HEK293 (cell line): ENCODE measurements at regions not wholly inside any gene's neighbourhood (a gene's known extent, or its start where the extent isn't known, plus 50 kb on each side); places are given as distances from the start of the nearest gene placed in this dataset.

ENCODE experiments used
- CTCF ChIA-PET: fragments of 350-600 bp; formaldehyde crosslinking; extraction: SDS; loops from one replicate; lab custom pipeline; 2021; ENCODE audit warnings: antibody characterized with exemption; lab: Yijun Ruan, JAX
- POLR2A ChIA-PET: fragments of 300-600 bp; formaldehyde crosslinking; extraction: SDS; loops from one replicate; lab custom pipeline; 2020; ENCODE audit warnings: antibody characterized with exemption, inconsistent platforms; lab: Yijun Ruan, JAX
- H3K27ac ChIP-seq: fragments of 200-500 bp; sonication (Bioruptor generic); 2 replicates; pipeline ENCODE4 v1.5.1; 2014; ENCODE audit warnings: low read depth, low read length, control low read depth, inconsistent platforms; ENCODE audit errors: extremely low read depth
- H3K36me3 ChIP-seq, 2 experiments: fragments of 200-500 bp in 1 of 2; sonication (Bioruptor generic) in 1 of 2; 1 replicate in 1 of 2; 2 replicates in 1 of 2; pipeline ENCODE4 v1.5.1; 2014 to 2017; ENCODE audit warnings: inconsistent platforms in 2 of 2, low read length in 2 of 2; ENCODE audit not compliant: control insufficient read depth in 2 of 2, insufficient read depth in 1 of 2
- H3K4me1 ChIP-seq: fragments of 200-500 bp; sonication (Bioruptor generic); 2 replicates; pipeline ENCODE4 v1.5.1; 2014; ENCODE audit warnings: mild to moderate bottlenecking, low read length, inconsistent platforms; ENCODE audit not compliant: control insufficient read depth, insufficient read depth
- H3K4me3 ChIP-seq: 2 replicates; pipeline ENCODE4 v1.5.1; 2011; ENCODE audit warnings: low read depth, mild to moderate bottlenecking, control low read depth, low read length, moderate library complexity
- H3K9me3 ChIP-seq: fragments of 200-500 bp; sonication (Bioruptor generic); 2 replicates; pipeline ENCODE4 v1.5.1; 2014; ENCODE audit warnings: low read depth, low read length, inconsistent platforms; ENCODE audit not compliant: control insufficient read depth, insufficient read depth
- BCL11B ChIP-seq: fragments of 450-650 bp; formaldehyde crosslinking; IDR thresholded peaks from 2 replicates; pipeline ENCODE4 v1.5.1; 2016; ENCODE audit warnings: low read depth, missing biosample characterization, missing genetic modification characterization
- CTCF ChIP-seq: fragments of 450-650 bp; formaldehyde crosslinking; IDR thresholded peaks from 2 replicates; pipeline ENCODE4 v1.5.1; 2016; ENCODE audit warnings: missing biosample characterization, missing genetic modification characterization
- GLI4 ChIP-seq: fragments of 450-650 bp; formaldehyde crosslinking; IDR thresholded peaks from 2 replicates; pipeline ENCODE4 v1.5.1; 2016; ENCODE audit warnings: missing biosample characterization, missing genetic modification characterization
- KLF8 ChIP-seq: fragments of 450-650 bp; formaldehyde crosslinking; IDR thresholded peaks from 2 replicates; pipeline ENCODE4 v1.5.1; 2016; ENCODE audit warnings: missing biosample characterization, missing genetic modification characterization
- KLF9 ChIP-seq: fragments of 450-650 bp; formaldehyde crosslinking; IDR thresholded peaks from 2 replicates; pipeline ENCODE4 v1.5.1; 2016; ENCODE audit warnings: missing biosample characterization, missing genetic modification characterization, low read depth
- OVOL3 ChIP-seq: fragments of 450-650 bp; formaldehyde crosslinking; IDR thresholded peaks from 2 replicates; pipeline ENCODE4 v1.5.1; 2016; ENCODE audit warnings: missing biosample characterization, missing genetic modification characterization
- PATZ1 ChIP-seq: fragments of 450-650 bp; formaldehyde crosslinking; IDR thresholded peaks from 2 replicates; pipeline ENCODE4 v1.5.1; 2016; ENCODE audit warnings: missing biosample characterization, missing genetic modification characterization
- PRDM4 ChIP-seq: fragments of 450-650 bp; formaldehyde crosslinking; IDR thresholded peaks from 2 replicates; pipeline ENCODE4 v1.5.1; 2017; ENCODE audit warnings: missing biosample characterization, missing genetic modification characterization
- SETDB1 ChIP-seq: IDR thresholded peaks from one replicate; pipeline ENCODE4 v1.6.1; 2017; ENCODE audit warnings: mild to moderate bottlenecking, low read length, moderate library complexity, mixed read lengths; ENCODE audit not compliant: insufficient read length
- SP2 ChIP-seq: fragments of 450-650 bp; formaldehyde crosslinking; IDR thresholded peaks from 2 replicates; pipeline ENCODE4 v1.5.1; 2016; ENCODE audit warnings: missing biosample characterization, missing genetic modification characterization
- SP3 ChIP-seq: fragments of 450-650 bp; formaldehyde crosslinking; IDR thresholded peaks from 2 replicates; pipeline ENCODE4 v1.5.1; 2016; ENCODE audit warnings: missing biosample characterization, missing genetic modification characterization
- ZBTB44 ChIP-seq: fragments of 450-650 bp; IDR thresholded peaks from 2 replicates; pipeline ENCODE4 v1.5.1; 2018; ENCODE audit warnings: missing biosample characterization, mild to moderate bottlenecking, missing genetic modification characterization
- ZBTB49 ChIP-seq: fragments of 450-650 bp; formaldehyde crosslinking; IDR thresholded peaks from 2 replicates; pipeline ENCODE4 v1.5.1; 2016; ENCODE audit warnings: missing biosample characterization, missing genetic modification characterization, low read depth
- ZFP41 ChIP-seq: fragments of 450-650 bp; formaldehyde crosslinking; IDR thresholded peaks from 2 replicates; pipeline ENCODE4 v1.5.1; 2016; ENCODE audit warnings: missing biosample characterization, missing genetic modification characterization, borderline replicate concordance
- ZNF23 ChIP-seq: fragments of 450-650 bp; formaldehyde crosslinking; IDR thresholded peaks from 2 replicates; pipeline ENCODE4 v1.5.1; 2016; ENCODE audit warnings: missing biosample characterization, missing genetic modification characterization, borderline replicate concordance
- ZNF324 ChIP-seq: fragments of 450-650 bp; formaldehyde crosslinking; IDR thresholded peaks from 2 replicates; pipeline ENCODE4 v1.5.1; 2016; ENCODE audit warnings: missing biosample characterization, missing genetic modification characterization
- ZNF362 ChIP-seq: fragments of 450-650 bp; formaldehyde crosslinking; IDR thresholded peaks from 2 replicates; pipeline ENCODE4 v1.5.1; 2016; ENCODE audit warnings: missing biosample characterization, missing genetic modification characterization
- ZNF488 ChIP-seq: fragments of 450-650 bp; formaldehyde crosslinking; IDR thresholded peaks from 2 replicates; pipeline ENCODE4 v1.5.1; 2016; ENCODE audit warnings: missing biosample characterization, missing genetic modification characterization
- ZNF621 ChIP-seq: fragments of 450-650 bp; formaldehyde crosslinking; IDR thresholded peaks from 2 replicates; pipeline ENCODE4 v1.5.1; 2017; ENCODE audit warnings: missing biosample characterization, missing genetic modification characterization
- ZNF654 ChIP-seq: fragments of 450-650 bp; formaldehyde crosslinking; IDR thresholded peaks from 2 replicates; pipeline ENCODE4 v1.5.1; 2016; ENCODE audit warnings: low read depth, missing biosample characterization, missing genetic modification characterization
- ZNF76 ChIP-seq: fragments of 450-650 bp; formaldehyde crosslinking; IDR thresholded peaks from 2 replicates; pipeline ENCODE4; 2016; ENCODE audit warnings: low read depth, missing biosample characterization, missing genetic modification characterization, borderline replicate concordance
- ZNF785 ChIP-seq: fragments of 450-650 bp; formaldehyde crosslinking; IDR thresholded peaks from 2 replicates; pipeline ENCODE4 v1.5.1; 2016; ENCODE audit warnings: missing biosample characterization, missing genetic modification characterization
- ZNF791 ChIP-seq: fragments of 450-650 bp; formaldehyde crosslinking; IDR thresholded peaks from 2 replicates; pipeline ENCODE4 v1.5.1; 2016; ENCODE audit warnings: missing biosample characterization, missing genetic modification characterization

- TF ChIP-seq ZNF654: no peak
- no peak for TF ChIP-seq ZNF621 (tag by site-specific recombination)
- no peak for TF ChIP-seq ZNF23 (tag by site-specific recombination)
Observed at GRCh38 chr20:26279238-26279637, 582.6 kb upstream of the ZNF337 start (continued).

GRCh38 chr20:26277339-26277738, 580.7 kb upstream of the ZNF337 start:
- no peak for TF ChIP-seq ZBTB44 (tag by site-specific recombination)
- TF ChIP-seq CTCF (tag by site-specific recombination): no peak
- TF ChIP-seq ZFP41 (tag by site-specific recombination): no peak
- TF ChIP-seq KLF8 (tag by site-specific recombination): no peak
- TF ChIP-seq OVOL3 (tag by site-specific recombination): no peak
- no peak for TF ChIP-seq ZNF324 (tag by site-specific recombination)
- TF ChIP-seq PATZ1: no peak
- no peak for TF ChIP-seq ZNF791
- no peak for TF ChIP-seq KLF9 (tag by site-specific recombination)
- TF ChIP-seq SP3 (tag by site-specific recombination): no peak
- TF ChIP-seq ZNF488 (tag by site-specific recombination): no peak
- TF ChIP-seq PRDM4 (tag by site-specific recombination): no peak
- TF ChIP-seq ZBTB49 (tag by site-specific recombination): no peak
- TF ChIP-seq SETDB1: no peak
- TF ChIP-seq BCL11B: no peak
- no peak for TF ChIP-seq GLI4 (tag by site-specific recombination)
- no peak for TF ChIP-seq ZNF76
- no peak for TF ChIP-seq ZNF785 (tag by site-specific recombination)
- TF ChIP-seq SP2 (tag by site-specific recombination): no peak
- TF ChIP-seq ZNF362 (tag by site-specific recombination): no peak
- Histone ChIP-seq H3K9me3 (no peaks in the 10 kb centered on the region), H3K4me1 (no peaks in the 10 kb centered on the region), H3K27ac (no peak overlapping the region), H3K36me3 (no peaks in the 10 kb centered on the region), H3K4me3 (no peak overlapping the region)
- POLR2A ChIA-PET: no interaction called here
- CTCF ChIA-PET: no interaction called here
